22Rv1 (cell line): ENCODE measurements at regions not wholly inside any gene's neighbourhood (a gene's known extent, or its start where the extent isn't known, plus 50 kb on each side); places are given as distances from the start of the nearest gene placed in this dataset.

Experiments used
- CTCF ChIP-seq: fragments of 450-650 bp; IDR thresholded peaks from 2 replicates; pipeline ENCODE4 v1.5.1; 2017; ENCODE audit warnings: mild to moderate bottlenecking
- ZFX ChIP-seq: fragments of 450-650 bp; IDR thresholded peaks from 2 replicates; pipeline ENCODE4 v1.6.1; 2017; ENCODE audit warnings: antibody characterized with exemption, borderline replicate concordance

DNA sequence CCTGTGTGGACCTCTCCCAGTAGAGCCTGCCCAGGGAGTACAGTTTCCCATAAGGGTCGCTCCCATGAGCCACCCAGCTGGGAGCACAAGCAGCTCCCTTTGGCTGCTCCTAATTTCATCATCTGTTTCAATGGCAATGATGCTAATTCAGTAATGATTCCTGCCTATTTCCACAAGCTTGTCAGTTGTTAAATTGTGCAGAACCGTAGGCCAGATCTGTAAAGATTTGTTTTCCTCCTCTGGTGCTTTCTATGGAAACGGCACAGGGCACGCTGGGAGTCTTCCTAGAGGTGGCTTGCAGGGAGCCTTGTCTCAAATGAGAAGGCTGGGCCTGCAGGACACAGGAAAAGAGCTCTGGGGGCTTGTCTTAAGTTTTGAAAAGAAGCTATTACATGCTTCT lies 223.7 kb downstream of the CBLN1 start:
- no peak for TF ChIP-seq CTCF
- TF ChIP-seq ZFX: no peak
